Endodermal cell (in vitro differentiated cells): ENCODE measurements at regions not wholly inside any gene's neighbourhood (a gene's known extent, or its start where the extent isn't known, plus 50 kb on each side); places are given as distances from the start of the nearest gene placed in this dataset.

Experiments
- DNase-seq: peaks from one replicate; pipeline ENCODE4 v3.0.0-alpha.2; 2017
- H3K27ac ChIP-seq: 2 replicates; pipeline ENCODE4 v1.5.1; 2013; ENCODE audit warnings: mild to moderate bottlenecking, low read depth, low read length, moderate library complexity
- H3K27me3 ChIP-seq: 2 replicates; pipeline ENCODE4 v1.6.1; 2013; ENCODE audit warnings: mild to moderate bottlenecking, low read length, moderate library complexity; ENCODE audit not compliant: insufficient read depth, control insufficient read depth, poor library complexity, severe bottlenecking
- H3K36me3 ChIP-seq: 2 replicates; pipeline ENCODE4 v1.7.0; 2013; ENCODE audit warnings: mild to moderate bottlenecking, low read length, moderate library complexity; ENCODE audit not compliant: control insufficient read depth, insufficient read depth
- H3K4me1 ChIP-seq: one replicate; pipeline ENCODE4 v1.7.0; 2013; ENCODE audit warnings: low read length; ENCODE audit not compliant: control insufficient read depth, insufficient read depth
- H3K4me3 ChIP-seq: 2 replicates; pipeline ENCODE4 v1.5.1; 2013; ENCODE audit warnings: mild to moderate bottlenecking, low read length, moderate library complexity
- H3K9ac ChIP-seq: 2 replicates; pipeline ENCODE4 v1.6.1; 2013; ENCODE audit warnings: mild to moderate bottlenecking, low read length, moderate library complexity; ENCODE audit not compliant: poor library complexity, severe bottlenecking; ENCODE audit errors: extremely low read depth
- H3K9me3 ChIP-seq: 2 replicates; pipeline ENCODE4 v1.6.1; 2013; ENCODE audit warnings: mild to moderate bottlenecking, low read length, moderate library complexity; ENCODE audit not compliant: control insufficient read depth
- H3K27ac Mint-ChIP-seq: 2 replicates; pipeline ENCODE4 v1.8.0; 2020; ENCODE audit warnings: mixed read lengths
- H3K27me3 Mint-ChIP-seq: 2 replicates; pipeline ENCODE4 v1.8.0; 2021; ENCODE audit warnings: mild to moderate bottlenecking, mixed read lengths; ENCODE audit not compliant: insufficient read depth
- H3K36me3 Mint-ChIP-seq: 2 replicates; pipeline ENCODE4 v1.8.0; 2020; ENCODE audit warnings: low read depth, mixed read lengths
- H3K4me1 Mint-ChIP-seq: 2 replicates; pipeline ENCODE4 v1.8.0; 2020; ENCODE audit warnings: mixed read lengths
- H3K4me3 Mint-ChIP-seq: 2 replicates; pipeline ENCODE4 v1.8.0; 2020; ENCODE audit warnings: mild to moderate bottlenecking, moderate library complexity, mixed read lengths
- H3K9me3 Mint-ChIP-seq: 2 replicates; pipeline ENCODE4 v1.8.0; 2020; ENCODE audit warnings: mild to moderate bottlenecking, mixed read lengths
- WGBS, 2 experiments: methylation state at CpG; one replicate each; pipeline versions ENCODE4 v1.1.5 to v1.1.7; 2013; ENCODE audit warnings: missing lambda C conversion rate in 2 of 2, mixed read lengths in 1 of 2; ENCODE audit not compliant: insufficient coverage in 1 of 2, insufficient read length in 1 of 2; 5-methylcytosine and 5-hydroxymethylcytosine counted together
- TF ChIP-seq, protein P1 (sequence below): fragments of 200-600 bp; sonication (generic); conservative IDR thresholded peaks from 2 replicates; pipeline ENCODE4 v1.5.0; 2021; ENCODE audit warnings: antibody characterized with exemption, mild to moderate bottlenecking

DNA sequence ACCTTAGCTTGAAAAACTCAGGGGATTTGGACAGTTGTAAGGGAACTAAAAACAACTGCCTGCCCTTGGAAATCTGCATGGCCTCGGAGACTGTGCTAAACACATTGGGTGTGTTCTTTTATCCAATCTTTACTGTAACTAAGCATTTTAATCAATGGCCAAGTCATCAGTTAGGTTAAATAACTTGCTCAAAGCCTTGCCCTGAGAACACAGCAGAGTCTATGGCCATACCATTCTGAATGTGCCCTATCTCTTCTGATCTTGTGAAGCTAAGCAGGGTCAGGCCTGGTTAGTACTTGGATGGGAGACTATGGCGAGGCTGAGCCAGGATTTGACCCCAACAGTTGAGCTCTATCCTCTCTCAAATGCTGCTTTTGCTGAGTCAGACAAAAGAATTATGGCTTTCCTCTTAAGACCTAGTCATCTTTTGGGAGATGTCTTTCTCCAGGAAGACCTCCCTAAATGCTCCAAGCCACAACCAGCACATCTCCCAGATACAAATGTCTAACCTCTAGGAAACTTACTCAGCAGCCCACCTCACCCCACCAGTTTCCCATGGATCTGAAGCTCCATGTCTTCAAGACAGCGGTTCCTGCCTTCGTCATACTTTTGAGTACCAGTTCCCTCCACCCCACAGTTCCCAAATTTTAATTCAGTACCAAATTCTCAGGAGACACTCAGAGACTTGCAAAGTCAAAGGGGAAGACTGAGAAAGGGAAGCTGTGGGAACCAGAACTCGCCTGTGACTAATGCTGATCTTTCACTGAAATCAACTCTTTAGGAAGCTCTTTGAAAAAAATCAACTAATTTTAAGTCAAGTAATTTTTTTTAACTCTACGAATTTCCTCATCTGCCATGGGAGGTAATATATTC, 336.1 kb downstream of the MAF start:
- no peaks in the 10 kb centered on the region for H3K36me3 ChIP-seq
- 91 to 100% methylated on average over 3 to 5 of the region's 6 CpGs for WGBS, 2 experiments
- H3K27me3 Mint-ChIP-seq = peaks cover 7% of the 10 kb centered on the region

DNA sequence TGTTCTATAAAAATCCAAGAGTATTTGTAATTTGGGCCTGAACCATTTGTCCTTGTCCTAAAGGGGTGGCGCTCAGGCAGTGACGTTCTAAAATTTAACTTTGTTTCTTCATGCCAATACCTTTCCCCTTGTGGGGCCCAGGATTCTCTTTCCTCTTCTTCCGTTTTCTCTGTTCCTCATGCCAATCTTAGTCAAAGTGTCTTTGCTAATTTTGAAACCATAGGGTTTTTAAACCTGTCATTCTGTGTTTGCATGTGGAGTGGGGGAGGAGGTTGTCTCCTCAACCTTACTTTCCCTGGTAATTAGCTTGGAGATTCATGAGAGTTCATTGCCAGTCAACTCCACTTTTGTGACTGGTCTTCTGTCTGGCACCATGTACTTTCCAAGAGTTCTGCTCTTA, 337.1 kb downstream of the MAF start:
- H3K4me3 Mint-ChIP-seq = no peak overlapping the region
- TF ChIP-seq, protein P1, sequence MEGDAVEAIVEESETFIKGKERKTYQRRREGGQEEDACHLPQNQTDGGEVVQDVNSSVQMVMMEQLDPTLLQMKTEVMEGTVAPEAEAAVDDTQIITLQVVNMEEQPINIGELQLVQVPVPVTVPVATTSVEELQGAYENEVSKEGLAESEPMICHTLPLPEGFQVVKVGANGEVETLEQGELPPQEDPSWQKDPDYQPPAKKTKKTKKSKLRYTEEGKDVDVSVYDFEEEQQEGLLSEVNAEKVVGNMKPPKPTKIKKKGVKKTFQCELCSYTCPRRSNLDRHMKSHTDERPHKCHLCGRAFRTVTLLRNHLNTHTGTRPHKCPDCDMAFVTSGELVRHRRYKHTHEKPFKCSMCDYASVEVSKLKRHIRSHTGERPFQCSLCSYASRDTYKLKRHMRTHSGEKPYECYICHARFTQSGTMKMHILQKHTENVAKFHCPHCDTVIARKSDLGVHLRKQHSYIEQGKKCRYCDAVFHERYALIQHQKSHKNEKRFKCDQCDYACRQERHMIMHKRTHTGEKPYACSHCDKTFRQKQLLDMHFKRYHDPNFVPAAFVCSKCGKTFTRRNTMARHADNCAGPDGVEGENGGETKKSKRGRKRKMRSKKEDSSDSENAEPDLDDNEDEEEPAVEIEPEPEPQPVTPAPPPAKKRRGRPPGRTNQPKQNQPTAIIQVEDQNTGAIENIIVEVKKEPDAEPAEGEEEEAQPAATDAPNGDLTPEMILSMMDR = no peak
- no peaks in the 10 kb centered on the region for H3K36me3 Mint-ChIP-seq
- 95 to 100% methylated on average over 2 to 3 of the region's 3 CpGs for WGBS, 2 experiments
- H3K9me3 ChIP-seq = no peaks in the 10 kb centered on the region
- H3K27me3 Mint-ChIP-seq = peaks cover 7% of the 10 kb centered on the region
- no peak for DNase-seq
- H3K27me3 ChIP-seq = peaks cover 4% of the 10 kb centered on the region
- no peak overlapping the region for H3K9ac ChIP-seq
- no peak overlapping the region for H3K27ac ChIP-seq
- H3K27ac Mint-ChIP-seq = no peak overlapping the region
- H3K9me3 Mint-ChIP-seq = no peaks in the 10 kb centered on the region
- peaks cover 14% of the 10 kb centered on the region for H3K4me1 Mint-ChIP-seq
- H3K4me1 ChIP-seq = no peaks in the 10 kb centered on the region
- no peak overlapping the region for H3K4me3 ChIP-seq
- H3K36me3 ChIP-seq = no peaks in the 10 kb centered on the region

More for the DNA sequence above, 336.1 kb downstream of the MAF start:
- Histone ChIP-seq H3K27me3 (no peaks in the 10 kb centered on the region), H3K4me1 (no peaks in the 10 kb centered on the region), H3K27ac (no peak overlapping the region), H3K9me3 (no peaks in the 10 kb centered on the region), H3K9ac (no peak overlapping the region), H3K4me3 (no peak overlapping the region)
- no peaks in the 10 kb centered on the region for H3K36me3 Mint-ChIP-seq
- H3K4me3 Mint-ChIP-seq = no peak overlapping the region
- H3K9me3 Mint-ChIP-seq = no peaks in the 10 kb centered on the region
- no peak for DNase-seq
- TF ChIP-seq, protein P1 = no peak
- peaks cover 22% of the 10 kb centered on the region for H3K4me1 Mint-ChIP-seq
- no peak overlapping the region for H3K27ac Mint-ChIP-seq
